Motor neuron (in vitro differentiated cells): ENCODE measurements at regions not wholly inside any gene's neighbourhood (a gene's known extent, or its start where the extent isn't known, plus 50 kb on each side); places are given as distances from the start of the nearest gene placed in this dataset.
A peak's percentile ranks its signal among the peaks of the same experiment; 100 is the strongest.
"Not testable (repeated sequence)": the region's sequence is repeated elsewhere in the genome, so short reads cannot be mapped to it uniquely, and the experiment has no call there.

Experiments used
- ATAC-seq, 8 experiments: fragments of 200-7000 bp; cut with Tn5 transposase; replicated peaks in 6 of 8; 2 replicates each; pipeline ENCODE4 v1.8.0; 2021; ENCODE audit warnings: mild to moderate bottlenecking in 8 of 8, moderate library complexity in 8 of 8
- H3K27ac ChIP-seq, 2 donors: fragments of 250-450 bp; sonication (Bioruptor Pico); 2 replicates each; pipeline ENCODE4 v1.9.0; 2021; ENCODE audit warnings: antibody characterized with exemption in 2 of 2, mild to moderate bottlenecking in 2 of 2, moderate library complexity in 1 of 2
- H3K4me1 ChIP-seq, 2 donors: fragments of 250-450 bp; sonication (Bioruptor Pico); replicated peaks in 1 of 2; 2 replicates each; pipeline ENCODE4 v1.6.1; 2021; ENCODE audit warnings: antibody characterized with exemption in 2 of 2, mild to moderate bottlenecking in 2 of 2, moderate library complexity in 1 of 2
- H3K4me3 ChIP-seq, 5 donors: fragments of 250-450 bp; sonication (Bioruptor Pico); 2 replicates each; pipeline ENCODE4 v1.9.0; 2021; ENCODE audit warnings: antibody characterized with exemption in 5 of 5, mild to moderate bottlenecking in 5 of 5, moderate library complexity in 4 of 5
- WGBS, 10 experiments: fragments of 450-650 bp; shearing (Covaris generic); methylation state at CpG; one replicate each; pipeline ENCODE4 v1.0.0; 2022; 5-methylcytosine and 5-hydroxymethylcytosine counted together
- in situ Hi-C, 9 experiments: fragments of 400-800 bp; cut with MboI; loops; one replicate each; pipeline ENCODE4 v1.15.0; 2021; ENCODE audit warnings: low sequenced_read_pairs in 9 of 9, low pct_unique_long_range_greater_than_20kb in 2 of 9; ENCODE audit not compliant: unreplicated experiment in 9 of 9

DNA sequence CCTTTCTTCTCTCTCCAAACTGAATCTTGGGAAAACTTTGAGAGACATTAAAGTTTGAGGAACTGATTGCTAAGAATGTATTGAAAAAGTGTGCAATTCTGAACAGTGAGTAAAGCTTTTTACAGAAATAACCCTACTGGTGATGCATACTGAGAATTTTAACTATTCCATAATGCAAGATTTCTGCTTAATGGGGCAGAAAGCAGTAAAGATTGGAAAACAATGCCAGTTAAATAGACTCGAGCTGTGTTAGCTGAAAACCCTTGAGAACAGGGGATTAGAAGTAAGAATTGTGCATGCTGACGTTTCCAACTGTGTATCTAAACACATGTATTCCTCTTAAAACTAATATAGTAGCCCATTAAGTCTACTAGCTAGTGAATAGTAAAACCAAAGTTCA lies 1500.2 kb upstream of the PRMT6 start:
- in situ Hi-C loops: no loop called here
- Histone ChIP-seq H3K4me1 (peaks cover 3 to 7% of the 10 kb centered on the region in 2 donors), H3K4me3 (no peak overlapping the region), H3K27ac (no peak overlapping the region)
- WGBS, 10 experiments: 0 to 57% (median 34%) methylated on average over 1 to 2 of the region's 2 CpGs; no CpG with 5 or more reads in 2 of the 10 experiments
- no peak for ATAC-seq

DNA sequence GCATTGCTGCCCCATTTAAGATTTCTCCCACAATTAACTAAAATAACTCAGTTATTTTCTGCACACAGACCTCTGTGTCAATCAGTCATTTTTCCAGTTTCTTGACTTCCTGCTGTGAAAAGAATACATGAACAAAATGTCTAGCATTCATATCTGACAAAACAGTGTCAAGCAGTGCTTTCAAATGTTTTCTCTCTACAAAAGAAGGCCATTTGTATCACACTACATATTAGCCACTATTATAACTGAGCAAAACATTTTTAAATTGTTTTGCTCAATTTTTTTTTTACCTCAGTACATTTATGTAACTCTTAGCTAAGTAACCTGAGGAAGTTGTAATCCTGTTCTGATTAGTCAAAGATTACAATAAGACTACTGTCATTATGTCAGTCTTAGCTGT lies 1498.5 kb upstream of the PRMT6 start:
- no peak for ATAC-seq
- Histone ChIP-seq H3K4me1 (peaks cover 3 to 7% of the 10 kb centered on the region in 2 donors), H3K4me3 (no peak overlapping the region), H3K27ac (no peak overlapping the region)
- in situ Hi-C loops: no loop called here

DNA sequence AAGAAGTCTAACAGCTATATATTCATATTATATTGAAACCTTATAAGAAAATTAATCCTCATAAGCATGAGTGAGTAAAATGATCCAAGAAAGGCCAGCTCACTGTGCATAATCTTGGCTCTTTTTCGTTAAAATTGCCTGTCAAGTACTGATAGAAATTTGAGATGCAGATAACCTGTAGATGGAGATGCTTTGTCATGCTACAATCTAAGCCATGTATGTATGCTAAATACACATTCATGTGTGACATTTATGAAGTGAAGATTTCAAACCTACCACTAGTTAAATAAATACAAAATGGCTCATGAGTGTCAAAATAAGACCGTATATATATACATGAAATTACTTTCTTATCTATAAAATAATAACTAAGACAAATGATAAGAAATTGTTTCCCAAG lies 1491.5 kb upstream of the PRMT6 start:
- Histone ChIP-seq H3K27ac (no peak overlapping the region), H3K4me1 (no peaks in the 10 kb centered on the region), H3K4me3 (no peak overlapping the region)
- WGBS, 10 experiments: 5 to 100% (median 50%) methylated on average over 1 to 2 of the region's 2 CpGs; no CpG with 5 or more reads in 1 of the 10 experiments
- no peak for ATAC-seq
- in situ Hi-C loops: no loop called here

DNA sequence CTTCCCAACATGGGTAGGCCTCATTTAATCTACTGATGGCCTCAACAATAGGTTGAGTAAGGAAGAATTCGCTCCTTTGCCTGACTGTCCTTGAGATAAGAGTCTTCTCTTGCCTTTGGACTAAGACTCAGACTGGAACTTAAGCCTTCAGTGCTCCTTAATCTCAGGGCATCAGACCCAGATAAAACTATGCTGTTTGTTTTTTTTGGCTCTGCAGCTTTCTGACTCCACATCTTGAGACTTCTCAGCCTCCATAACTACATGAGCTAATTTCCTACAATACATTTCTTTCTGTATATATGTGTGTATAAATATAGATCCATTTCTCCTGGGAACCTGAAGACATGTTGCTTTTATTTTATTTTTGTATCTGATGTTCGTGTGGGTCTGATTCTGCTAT lies 1470.7 kb upstream of the PRMT6 start:
- Histone ChIP-seq H3K4me1 (no peaks in the 10 kb centered on the region), H3K27ac (no peak overlapping the region), H3K4me3 (no peak overlapping the region)
- 0 to 96% (median 38%) methylated on average over 1 to 2 of the region's 2 CpGs; no CpG with 5 or more reads in 1 of the 10 experiments for WGBS, 10 experiments
- in situ Hi-C loops: no loop called here
- no peak for ATAC-seq

DNA sequence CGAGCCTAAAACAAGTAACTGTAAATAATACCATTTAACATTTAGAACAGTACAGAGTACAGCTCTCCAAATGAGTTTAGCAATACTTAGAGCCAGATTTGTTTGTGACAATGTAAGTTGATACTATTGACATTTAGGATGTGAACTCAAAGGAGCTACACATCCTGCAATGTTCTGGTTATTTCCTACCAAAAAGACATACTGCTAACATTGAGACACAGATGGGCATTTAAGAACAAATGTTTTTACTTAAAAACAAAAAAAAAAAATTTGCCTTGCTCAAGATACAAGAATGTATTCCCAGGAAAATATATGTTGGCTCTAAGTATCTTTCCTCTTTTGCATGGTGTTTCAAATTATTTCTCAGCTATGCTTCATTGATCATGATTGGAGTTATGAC lies 1464.8 kb upstream of the PRMT6 start:
- Histone ChIP-seq H3K4me1 (no peaks in the 10 kb centered on the region), H3K4me3 (no peak overlapping the region), H3K27ac (no peak overlapping the region)
- 0 to 88% (median 61%) methylated on average over 1 of the region's 1 CpG; no CpG with 5 or more reads in 2 of the 10 experiments for WGBS, 10 experiments
- in situ Hi-C loops: no loop called here
- ATAC-seq: no peak

DNA sequence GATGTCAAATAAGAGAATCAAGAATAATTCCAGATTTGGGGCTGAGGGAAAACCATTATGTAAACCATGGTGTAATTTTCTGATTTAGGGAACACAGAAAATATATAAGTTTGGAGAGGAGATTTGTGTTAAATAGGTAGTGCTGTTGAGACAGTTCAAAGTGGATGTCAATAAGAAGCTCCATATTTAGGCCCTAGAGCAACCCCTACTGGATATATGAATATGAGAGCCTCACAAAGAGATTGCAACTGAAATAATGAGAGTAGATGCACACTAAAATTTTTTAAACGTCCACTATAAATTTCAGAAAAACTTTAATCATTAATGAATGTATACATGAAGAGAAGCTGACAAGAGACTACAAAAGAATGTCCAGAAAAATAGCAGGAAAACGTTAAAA lies 1447.8 kb upstream of the PRMT6 start:
- in situ Hi-C loops: no loop called here
- H3K27ac ChIP-seq: no peak overlapping the region
- H3K4me3 ChIP-seq: no peak overlapping the region
- 0 to 81% (median 23%) methylated on average over 1 to 2 of the region's 2 CpGs for WGBS, 10 experiments
- ATAC-seq: peak in 1 of 8 experiments; percentile 52
- H3K4me1 ChIP-seq: no peaks in the 10 kb centered on the region

DNA sequence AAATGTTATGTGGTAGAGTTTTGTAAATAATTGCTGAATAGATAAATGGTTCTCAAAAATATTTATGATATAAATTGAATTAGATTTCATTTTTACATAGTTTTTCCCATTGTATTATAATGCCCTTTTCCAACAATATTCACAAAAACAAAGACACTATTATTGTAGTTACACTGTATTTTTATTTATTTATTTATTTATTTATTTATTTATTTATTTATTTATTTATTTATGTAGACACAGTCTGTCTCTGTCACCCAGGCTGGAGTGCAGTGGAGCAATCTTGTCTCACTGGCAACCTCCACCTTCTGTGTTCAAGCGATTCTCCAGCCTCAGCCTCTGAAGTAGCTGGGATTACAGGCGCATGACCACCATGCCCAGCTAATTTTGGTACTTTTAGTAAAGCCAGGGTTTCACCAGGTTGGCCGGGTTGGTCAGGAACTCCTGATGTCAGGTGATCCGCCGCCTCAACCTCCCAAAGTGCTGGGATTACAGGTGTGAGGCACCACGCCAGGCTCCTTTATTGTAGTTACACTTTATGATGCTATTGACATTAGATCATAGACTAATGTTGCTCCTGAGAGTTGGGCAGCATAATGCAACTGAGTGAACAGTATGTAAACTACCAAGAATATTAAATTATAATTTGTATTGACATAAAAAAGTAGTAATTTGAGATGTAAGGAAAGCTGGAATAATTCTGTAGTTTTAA lies 1430.0 kb upstream of the PRMT6 start:
- no peak for ATAC-seq
- Histone ChIP-seq H3K4me3 (no peak overlapping the region), H3K4me1 (no peaks in the 10 kb centered on the region), H3K27ac (no peak overlapping the region)
- 0 to 100% (median 72%) methylated on average over 1 to 6 of the region's 6 CpGs; no CpG with 5 or more reads in 2 of the 10 experiments for WGBS, 10 experiments
- in situ Hi-C loops: no loop called here

DNA sequence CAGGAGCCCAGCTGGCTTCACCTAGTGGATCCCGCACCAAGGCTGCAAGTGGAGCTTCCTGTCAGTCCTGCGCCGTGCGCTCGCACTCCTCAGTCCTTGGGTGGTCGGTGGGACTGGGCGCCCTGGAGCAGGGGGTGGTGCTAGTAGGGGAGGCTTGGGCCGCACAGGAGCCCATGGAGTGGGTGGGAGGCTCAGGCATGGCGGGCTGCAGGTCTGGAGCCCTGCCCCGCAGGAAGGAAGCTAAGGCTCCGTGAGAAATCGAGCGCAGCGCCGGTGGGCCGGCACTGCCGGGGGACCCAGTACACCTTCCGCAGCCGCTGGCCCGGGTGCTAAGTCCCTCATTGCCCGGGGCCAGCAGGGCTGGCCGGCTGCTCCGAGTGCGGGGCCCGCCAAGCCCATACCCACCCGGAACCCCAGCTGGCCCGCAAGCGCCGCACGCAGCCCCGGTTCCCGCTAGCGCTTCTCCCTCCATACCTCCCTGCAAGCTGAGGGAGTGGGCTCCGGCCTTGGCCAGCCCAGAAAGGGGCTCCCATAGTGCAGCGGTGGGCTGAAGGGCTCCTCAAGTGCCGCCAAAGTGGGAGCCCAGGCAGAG lies 1425.2 kb upstream of the PRMT6 start:
- H3K4me1 ChIP-seq, in situ Hi-C loops, H3K4me3 ChIP-seq, H3K27ac ChIP-seq, ATAC-seq: not testable (repeated sequence)
- WGBS, 10 experiments: 93 to 96% methylated on average over 4 to 9 of the region's 36 CpGs; no CpG with 5 or more reads in 8 of the 10 experiments

DNA sequence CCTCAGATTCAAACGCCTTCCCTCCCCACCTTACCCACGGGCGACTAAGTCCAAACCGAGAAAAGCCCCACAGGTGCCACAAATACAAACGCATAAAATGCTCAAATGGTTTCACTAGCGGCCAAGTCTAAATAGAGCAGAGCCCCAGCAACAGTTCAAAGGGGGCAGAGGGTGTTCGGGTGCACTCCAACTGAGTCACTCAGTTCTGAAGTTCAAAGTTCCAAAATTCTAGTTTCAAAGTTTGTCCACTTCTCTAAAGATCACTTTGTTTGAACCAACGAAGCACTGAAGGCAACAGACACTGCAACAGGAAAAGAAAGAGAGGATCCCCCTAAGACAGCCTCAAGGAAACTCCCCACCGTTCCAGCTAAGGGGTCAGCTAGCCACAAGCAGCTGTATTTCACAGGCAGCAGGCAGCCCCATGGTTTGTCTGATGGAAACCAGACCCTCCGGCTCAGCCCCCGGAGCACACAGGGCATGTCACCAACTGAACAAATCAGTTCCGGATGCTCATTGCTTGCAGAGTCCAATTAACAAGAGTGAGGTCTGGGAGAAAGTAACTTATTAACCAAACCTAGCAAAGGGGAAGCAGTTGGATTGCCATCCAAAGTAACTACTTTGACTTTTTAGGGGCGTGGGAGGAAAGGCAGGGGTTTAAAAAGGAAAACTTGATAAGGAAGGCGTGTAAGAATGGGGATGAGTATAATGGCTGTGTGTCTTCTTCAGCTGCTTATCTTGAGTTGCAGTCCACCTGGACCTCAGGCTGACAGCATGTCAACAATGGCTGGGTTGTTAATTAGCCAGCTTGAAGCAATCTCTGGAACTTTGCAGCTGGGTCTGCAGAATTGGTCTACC lies 1423.9 kb upstream of the PRMT6 start:
- Histone ChIP-seq H3K27ac (no peak overlapping the region), H3K4me3 (no peak overlapping the region), H3K4me1 (no peaks in the 10 kb centered on the region)
- ATAC-seq: no peak
- WGBS, 10 experiments: 0 to 63% (median 61%) methylated on average over 3 to 14 of the region's 14 CpGs; no CpG with 5 or more reads in 1 of the 10 experiments
- in situ Hi-C loops: no loop called here

DNA sequence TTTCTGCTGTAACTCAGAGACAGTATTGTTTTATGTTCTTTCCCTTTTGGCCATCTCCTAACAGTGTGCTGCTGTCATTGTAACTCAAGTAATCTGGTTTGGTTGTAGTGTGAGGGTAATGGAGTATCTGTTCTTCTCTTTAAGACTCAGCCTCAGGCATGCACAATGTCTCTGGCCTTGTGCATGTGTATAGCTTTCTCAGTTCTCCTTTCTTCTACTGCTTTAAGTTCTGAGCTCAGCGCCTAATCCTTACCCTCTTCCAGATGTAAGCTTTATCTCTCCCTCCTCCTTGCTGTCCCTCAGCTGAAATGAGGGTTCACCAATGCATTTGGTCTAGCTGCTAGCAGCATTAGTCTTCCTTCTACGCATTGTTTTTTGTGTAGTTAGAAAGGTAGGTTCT lies 1420.4 kb upstream of the PRMT6 start:
- Histone ChIP-seq H3K4me3 (no peak overlapping the region), H3K4me1 (no peaks in the 10 kb centered on the region), H3K27ac (no peak overlapping the region)
- no peak for ATAC-seq
- in situ Hi-C loops: no loop called here
- WGBS, 10 experiments: 0 to 100% (median 66%) methylated on average over 1 to 2 of the region's 2 CpGs; no CpG with 5 or more reads in 2 of the 10 experiments

DNA sequence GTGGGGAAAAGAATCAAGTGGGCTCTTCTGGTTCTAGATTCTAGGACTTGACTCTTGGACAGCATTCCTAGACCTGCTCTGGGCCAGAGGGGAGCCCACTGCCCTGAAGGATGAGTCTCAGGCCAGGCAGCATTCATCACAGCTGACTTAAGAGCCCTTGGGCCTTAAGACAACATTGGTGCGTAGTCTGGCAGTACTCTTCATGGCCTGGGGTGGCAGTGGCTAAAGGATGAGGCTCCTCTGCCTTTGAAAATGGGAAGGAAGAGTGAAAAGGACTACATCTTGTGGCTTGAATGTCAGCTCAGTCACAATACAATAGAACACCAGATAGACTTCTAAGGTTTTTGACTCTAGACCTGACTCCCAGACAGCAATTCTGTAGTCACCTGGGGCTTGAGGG lies 1415.1 kb upstream of the PRMT6 start:
- H3K4me1 ChIP-seq: no peaks in the 10 kb centered on the region
- no peak overlapping the region for H3K27ac ChIP-seq
- in situ Hi-C loops: no loop called here
- no peak overlapping the region for H3K4me3 ChIP-seq
- no peak for ATAC-seq
- 80 to 100% (median 83%) methylated on average over 1 of the region's 1 CpG; no CpG with 5 or more reads in 7 of the 10 experiments for WGBS, 10 experiments

DNA sequence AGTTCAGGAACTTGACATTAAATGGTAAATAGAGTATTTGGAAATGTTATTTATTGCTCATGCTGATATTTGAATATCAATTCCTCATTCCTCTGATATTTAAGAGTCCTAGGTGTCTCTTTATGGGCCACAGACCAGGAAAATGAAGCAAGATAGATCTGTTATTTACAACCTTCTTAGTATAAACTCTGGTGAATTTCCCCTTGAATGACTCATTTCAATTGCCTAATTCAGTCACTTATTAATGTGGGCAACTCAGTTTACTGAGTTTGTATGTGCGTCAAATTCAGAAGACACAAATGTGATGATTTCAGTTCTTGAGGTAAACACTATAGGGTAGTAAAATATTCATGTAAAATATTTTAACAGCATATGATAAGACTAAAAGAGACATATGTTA lies 1404.4 kb upstream of the PRMT6 start:
- 23 to 100% (median 89%) methylated on average over 1 of the region's 1 CpG; no CpG with 5 or more reads in 1 of the 10 experiments for WGBS, 10 experiments
- peak in 1 of 8 experiments; percentile 22 for ATAC-seq
- Histone ChIP-seq H3K4me3 (no peak overlapping the region), H3K4me1 (peaks cover 0 to 23% of the 10 kb centered on the region in 2 donors), H3K27ac (no peak overlapping the region)
- in situ Hi-C loops: no loop called here

DNA sequence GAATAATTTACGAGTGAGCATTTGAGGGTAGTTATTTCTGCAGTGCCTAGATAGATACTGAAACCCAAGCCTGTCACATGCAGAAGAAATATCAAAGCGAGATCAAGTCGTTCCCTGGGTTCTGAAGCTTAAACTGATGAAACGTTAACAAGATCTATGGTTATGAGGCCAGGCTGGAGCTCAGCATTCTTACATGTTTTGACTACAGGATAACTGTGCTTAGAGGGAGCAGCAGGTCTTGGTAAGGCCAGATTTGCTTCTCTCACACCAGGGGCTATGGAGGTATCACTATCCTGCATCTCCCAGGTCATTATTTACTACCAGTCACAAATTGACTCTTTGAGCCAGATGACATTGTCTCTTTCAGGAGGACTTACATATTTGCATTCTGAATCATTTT lies 1401.4 kb upstream of the PRMT6 start:
- ATAC-seq: peak in 5 of 8 experiments; percentile 19 to 97 (median 67)
- Histone ChIP-seq H3K4me3 (no peak overlapping the region), H3K27ac (peak overlapping the region in 1 of 2 donors; percentile 5), H3K4me1 (peaks cover 0 to 23% of the 10 kb centered on the region in 2 donors)
- in situ Hi-C loops: no loop called here
- 0 to 83% (median 59%) methylated on average over 2 to 4 of the region's 4 CpGs for WGBS, 10 experiments
